ENCODE measurements at regions not wholly inside any gene's neighbourhood (a gene's known extent, or its start where the extent isn't known, plus 50 kb on each side); places are given as distances from the start of the nearest gene placed in this dataset.

DNA sequence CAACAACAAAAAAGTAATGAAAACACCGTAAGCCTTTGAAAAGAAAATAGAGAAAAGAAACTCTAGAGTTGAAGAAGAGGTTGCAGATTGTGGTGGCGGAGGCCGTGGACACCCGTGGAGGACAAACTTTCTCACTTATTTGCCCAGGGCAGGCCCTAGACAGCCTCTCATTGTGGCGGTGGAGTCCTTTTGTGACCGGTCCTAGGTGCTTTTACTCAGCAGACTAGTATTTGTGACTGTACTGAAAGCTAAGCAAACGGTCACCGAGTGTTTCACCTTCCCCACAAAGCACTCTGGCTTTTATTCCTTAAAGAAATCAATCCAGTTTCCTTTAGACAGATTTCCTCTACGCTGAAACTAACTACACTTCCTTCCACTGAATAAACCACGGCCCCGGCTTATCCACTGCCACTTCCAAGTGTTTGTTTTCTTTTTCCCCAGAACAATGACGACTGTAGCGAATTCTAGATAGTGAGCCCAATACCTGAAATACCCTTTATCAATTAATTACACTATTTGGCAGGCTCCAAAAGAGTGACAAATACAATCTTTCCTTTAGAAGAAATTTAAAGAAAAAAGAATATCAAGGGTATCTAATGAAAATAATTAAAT lies 210.2 kb upstream of the TARS1 start:
- no peaks in the 10 kb centered on the region for H4K20me1 ChIP-seq (ENCODE audit: insufficient read depth, low read length)
- H3K79me2 ChIP-seq (ENCODE audit: insufficient read depth, low read length) = no peaks in the 10 kb centered on the region
- H3K4me2 ChIP-seq (ENCODE audit: low read length) = peak overlapping the region; percentile 19
- Mint-ChIP-seq H3K27ac (ENCODE audit: unreplicated experiment) (no peak overlapping the region), H3K4me3 (ENCODE audit: unreplicated experiment) (no peak overlapping the region), H3K36me3 (ENCODE audit: low read depth, unreplicated experiment) (no peaks in the 10 kb centered on the region), H3K27me3 (ENCODE audit: low read depth, unreplicated experiment) (no peaks in the 10 kb centered on the region), H3K4me1 (ENCODE audit: low read depth, unreplicated experiment) (peaks cover 7% of the 10 kb centered on the region), H3K9me3 (ENCODE audit: unreplicated experiment) (peaks cover 2% of the 10 kb centered on the region)
- TF ChIP-seq EZH2 (IDR thresholded peaks at IDR 0.05; ENCODE audit: insufficient read depth, low read length) = no peak
- TF ChIP-seq, protein P1, sequence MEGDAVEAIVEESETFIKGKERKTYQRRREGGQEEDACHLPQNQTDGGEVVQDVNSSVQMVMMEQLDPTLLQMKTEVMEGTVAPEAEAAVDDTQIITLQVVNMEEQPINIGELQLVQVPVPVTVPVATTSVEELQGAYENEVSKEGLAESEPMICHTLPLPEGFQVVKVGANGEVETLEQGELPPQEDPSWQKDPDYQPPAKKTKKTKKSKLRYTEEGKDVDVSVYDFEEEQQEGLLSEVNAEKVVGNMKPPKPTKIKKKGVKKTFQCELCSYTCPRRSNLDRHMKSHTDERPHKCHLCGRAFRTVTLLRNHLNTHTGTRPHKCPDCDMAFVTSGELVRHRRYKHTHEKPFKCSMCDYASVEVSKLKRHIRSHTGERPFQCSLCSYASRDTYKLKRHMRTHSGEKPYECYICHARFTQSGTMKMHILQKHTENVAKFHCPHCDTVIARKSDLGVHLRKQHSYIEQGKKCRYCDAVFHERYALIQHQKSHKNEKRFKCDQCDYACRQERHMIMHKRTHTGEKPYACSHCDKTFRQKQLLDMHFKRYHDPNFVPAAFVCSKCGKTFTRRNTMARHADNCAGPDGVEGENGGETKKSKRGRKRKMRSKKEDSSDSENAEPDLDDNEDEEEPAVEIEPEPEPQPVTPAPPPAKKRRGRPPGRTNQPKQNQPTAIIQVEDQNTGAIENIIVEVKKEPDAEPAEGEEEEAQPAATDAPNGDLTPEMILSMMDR (IDR thresholded peaks at IDR 0.05; ENCODE audit: insufficient read depth, low read depth, low read length) = no peak
- H3K9me3 ChIP-seq (ENCODE audit: insufficient read depth, low read depth, low read length) = no peaks in the 10 kb centered on the region
- no peak overlapping the region for H3K9ac ChIP-seq (ENCODE audit: low read length)
- H2AFZ ChIP-seq (ENCODE audit: low read depth, low read length) = peak overlapping the region; percentile 59
- H3K36me3 ChIP-seq (ENCODE audit: insufficient read depth, low read length) = no peaks in the 10 kb centered on the region
- DNase-seq (ENCODE audit: low read depth) = peak; percentile 34
- no peak overlapping the region for H3K27ac ChIP-seq (ENCODE audit: low read depth, low read length)
- no peaks in the 10 kb centered on the region for H3K4me1 ChIP-seq (ENCODE audit: insufficient read depth, low read length)
- FAIRE-seq = no peak
- H3K27me3 ChIP-seq (ENCODE audit: insufficient read depth, low read length) = no peaks in the 10 kb centered on the region
- H3K4me3 ChIP-seq (ENCODE audit: insufficient read depth, low read depth, low read length) = no peak overlapping the region

GRCh38 chr5:33231214-33231710 lies 209.5 kb upstream of the TARS1 start:
- H3K9me3 Mint-ChIP-seq (ENCODE audit: unreplicated experiment) = peaks cover under 1% of the 10 kb centered on the region
- H3K4me1 Mint-ChIP-seq (ENCODE audit: low read depth, unreplicated experiment) = peaks cover 7% of the 10 kb centered on the region
- no peak overlapping the region for H3K27ac ChIP-seq (ENCODE audit: low read depth, low read length)
- H3K4me1 ChIP-seq (ENCODE audit: insufficient read depth, low read length) = no peaks in the 10 kb centered on the region
- H3K4me2 ChIP-seq (ENCODE audit: low read length) = no peak overlapping the region
- FAIRE-seq = peak; percentile 64
- no peaks in the 10 kb centered on the region for H3K36me3 ChIP-seq (ENCODE audit: insufficient read depth, low read length)
- peak; percentile 53 for DNase-seq (ENCODE audit: low read depth)
- no peaks in the 10 kb centered on the region for H3K27me3 Mint-ChIP-seq (ENCODE audit: low read depth, unreplicated experiment)
- H4K20me1 ChIP-seq (ENCODE audit: insufficient read depth, low read length) = no peaks in the 10 kb centered on the region
- no peaks in the 10 kb centered on the region for H3K27me3 ChIP-seq (ENCODE audit: insufficient read depth, low read length)
- H3K79me2 ChIP-seq (ENCODE audit: insufficient read depth, low read length) = no peaks in the 10 kb centered on the region
- H3K36me3 Mint-ChIP-seq (ENCODE audit: low read depth, unreplicated experiment) = no peaks in the 10 kb centered on the region
- no peak overlapping the region for H3K27ac Mint-ChIP-seq (ENCODE audit: unreplicated experiment)
- H3K9ac ChIP-seq (ENCODE audit: low read length) = no peak overlapping the region
- no peak overlapping the region for H3K4me3 Mint-ChIP-seq (ENCODE audit: unreplicated experiment)
- TF ChIP-seq, protein P1 (IDR thresholded peaks at IDR 0.05; ENCODE audit: insufficient read depth, low read depth, low read length) = no peak
- no peak for TF ChIP-seq EZH2 (IDR thresholded peaks at IDR 0.05; ENCODE audit: insufficient read depth, low read length)
- H2AFZ ChIP-seq (ENCODE audit: low read depth, low read length) = no peak overlapping the region
- H3K9me3 ChIP-seq (ENCODE audit: insufficient read depth, low read depth, low read length) = no peaks in the 10 kb centered on the region
- H3K4me3 ChIP-seq (ENCODE audit: insufficient read depth, low read depth, low read length) = no peak overlapping the region

DNA sequence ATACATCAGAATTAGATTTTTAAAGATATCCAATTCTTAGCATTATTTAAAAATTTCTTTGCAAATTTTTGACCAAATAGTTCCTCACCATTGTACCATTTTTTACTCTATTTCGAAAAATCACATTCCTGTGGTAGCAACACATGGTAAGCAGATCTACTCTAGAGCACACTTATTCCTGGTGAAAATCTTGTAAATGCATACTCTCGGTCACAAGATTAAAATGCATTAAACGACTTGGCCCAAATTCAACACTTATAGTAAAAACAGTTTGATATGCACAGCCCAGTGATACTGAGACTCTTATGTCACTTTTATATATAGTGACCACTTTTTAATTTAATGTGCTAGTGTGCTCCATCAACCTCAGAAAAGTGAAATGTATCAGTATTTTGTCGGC lies 208.8 kb upstream of the TARS1 start:
- Histone ChIP-seq H3K9me3 (ENCODE audit: insufficient read depth, low read depth, low read length) (no peaks in the 10 kb centered on the region), H3K4me1 (ENCODE audit: insufficient read depth, low read length) (no peaks in the 10 kb centered on the region), H3K27me3 (ENCODE audit: insufficient read depth, low read length) (no peaks in the 10 kb centered on the region), H3K9ac (ENCODE audit: low read length) (no peak overlapping the region), H3K4me3 (ENCODE audit: insufficient read depth, low read depth, low read length) (no peak overlapping the region), H3K27ac (ENCODE audit: low read depth, low read length) (no peak overlapping the region), H2AFZ (ENCODE audit: low read depth, low read length) (no peak overlapping the region), H3K79me2 (ENCODE audit: insufficient read depth, low read length) (no peaks in the 10 kb centered on the region), H4K20me1 (ENCODE audit: insufficient read depth, low read length) (no peaks in the 10 kb centered on the region), H3K4me2 (ENCODE audit: low read length) (no peak overlapping the region), H3K36me3 (ENCODE audit: insufficient read depth, low read length) (no peaks in the 10 kb centered on the region)
- Mint-ChIP-seq H3K4me1 (ENCODE audit: low read depth, unreplicated experiment) (peaks cover 7% of the 10 kb centered on the region), H3K27me3 (ENCODE audit: low read depth, unreplicated experiment) (no peaks in the 10 kb centered on the region), H3K4me3 (ENCODE audit: unreplicated experiment) (no peak overlapping the region), H3K27ac (ENCODE audit: unreplicated experiment) (no peak overlapping the region), H3K36me3 (ENCODE audit: low read depth, unreplicated experiment) (no peaks in the 10 kb centered on the region), H3K9me3 (ENCODE audit: unreplicated experiment) (no peaks in the 10 kb centered on the region)
- FAIRE-seq (peak; percentile 60), DNase-seq (ENCODE audit: low read depth) (peak; percentile 41)
- TF ChIP-seq, protein P1 (IDR thresholded peaks at IDR 0.05; ENCODE audit: insufficient read depth, low read depth, low read length) = no peak
- TF ChIP-seq EZH2 (IDR thresholded peaks at IDR 0.05; ENCODE audit: insufficient read depth, low read length) = no peak
